Subcutaneous abdominal adipose tissue (tissue), 5 donors: ENCODE measurements at regions not wholly inside any gene's neighbourhood (a gene's known extent, or its start where the extent isn't known, plus 50 kb on each side); places are given as distances from the start of the nearest gene placed in this dataset.

Experiments
- H3K27ac ChIP-seq: one replicate; pipeline ENCODE4 v1.7.0; 2013; ENCODE audit warnings: low read depth, mild to moderate bottlenecking, inconsistent platforms, low read length, moderate library complexity
- H3K27me3 ChIP-seq, 5 donors: one replicate each; pipeline ENCODE4 v1.7.0; 2013; ENCODE audit warnings: low read length in 5 of 5, inconsistent platforms in 1 of 5; ENCODE audit not compliant: control insufficient read depth in 5 of 5, insufficient read depth in 4 of 5
- H3K36me3 ChIP-seq, 5 donors: one replicate each; pipeline ENCODE4 v1.7.0; 2013; ENCODE audit warnings: low read length in 5 of 5; ENCODE audit not compliant: control insufficient read depth in 5 of 5, insufficient read depth in 5 of 5
- H3K4me1 ChIP-seq, 5 donors: one replicate each; pipeline ENCODE4 v1.7.0; 2013; ENCODE audit warnings: low read length in 5 of 5, mild to moderate bottlenecking in 3 of 5, moderate library complexity in 1 of 5; ENCODE audit not compliant: control insufficient read depth in 5 of 5, insufficient read depth in 5 of 5
- H3K4me3 ChIP-seq, 5 donors: one replicate each; pipeline ENCODE4 v1.7.0; 2013; ENCODE audit warnings: low read length in 5 of 5, low read depth in 1 of 5
- H3K9ac ChIP-seq, 5 donors: one replicate each; pipeline ENCODE4 v1.7.0; 2013; ENCODE audit warnings: low read length in 5 of 5, mild to moderate bottlenecking in 4 of 5, moderate library complexity in 3 of 5
- H3K9me3 ChIP-seq, 5 donors: one replicate each; pipeline ENCODE4 v1.7.0; 2013; ENCODE audit warnings: low read length in 5 of 5; ENCODE audit not compliant: control insufficient read depth in 5 of 5
- donor health status: healthy.
- donor health status: healthy.
- donor health status: healthy.
- donor health status: healthy.
- donor health status: healthy.

DNA sequence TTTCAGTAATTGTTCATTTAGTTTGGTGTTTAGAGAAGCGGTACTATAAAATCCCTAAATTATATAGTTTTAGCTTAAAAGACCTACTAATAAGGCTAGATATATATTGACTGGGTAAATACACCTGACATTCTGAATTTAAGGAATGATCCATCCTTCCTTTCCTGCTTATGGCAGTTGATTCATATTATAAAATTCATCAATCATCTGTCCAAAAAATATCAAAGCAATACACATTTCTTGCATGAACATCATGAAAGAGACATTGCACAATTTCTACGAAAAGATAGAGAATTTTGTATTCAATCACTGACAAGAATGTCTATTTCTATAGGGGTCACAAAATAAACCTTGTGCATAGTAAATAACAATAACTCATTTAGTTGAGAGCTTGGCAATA lies 514.9 kb downstream of the SLITRK6 start:
- H3K36me3 ChIP-seq, result no peaks in the 10 kb centered on the region
- no peaks in the 10 kb centered on the region for H3K9me3 ChIP-seq
- no peak overlapping the region for H3K9ac ChIP-seq
- no peak overlapping the region for H3K4me3 ChIP-seq
- no peaks in the 10 kb centered on the region for H3K4me1 ChIP-seq
- no peak overlapping the region for H3K27ac ChIP-seq
- no peaks in the 10 kb centered on the region for H3K27me3 ChIP-seq

DNA sequence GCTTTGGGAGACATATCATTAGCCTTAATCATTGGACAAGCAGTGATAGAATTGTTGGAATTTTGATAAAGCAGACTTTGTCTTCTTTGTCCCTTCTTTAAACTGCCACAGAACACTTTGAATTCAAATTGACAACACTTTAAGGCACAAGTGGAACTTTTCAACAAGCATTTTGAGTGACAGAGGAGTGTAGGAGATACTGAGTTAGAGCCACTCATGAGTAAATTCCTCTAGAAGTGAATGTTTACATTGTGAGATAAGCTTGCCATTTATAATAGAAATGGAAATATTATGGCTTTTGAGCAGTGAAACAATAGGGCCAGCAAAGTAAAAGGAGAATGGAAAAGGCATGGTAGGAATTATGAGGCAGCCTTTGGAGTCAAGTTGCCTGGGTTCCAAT lies 515.8 kb downstream of the SLITRK6 start:
- Histone ChIP-seq H3K4me1 (no peaks in the 10 kb centered on the region), H3K9me3 (no peaks in the 10 kb centered on the region)

DNA sequence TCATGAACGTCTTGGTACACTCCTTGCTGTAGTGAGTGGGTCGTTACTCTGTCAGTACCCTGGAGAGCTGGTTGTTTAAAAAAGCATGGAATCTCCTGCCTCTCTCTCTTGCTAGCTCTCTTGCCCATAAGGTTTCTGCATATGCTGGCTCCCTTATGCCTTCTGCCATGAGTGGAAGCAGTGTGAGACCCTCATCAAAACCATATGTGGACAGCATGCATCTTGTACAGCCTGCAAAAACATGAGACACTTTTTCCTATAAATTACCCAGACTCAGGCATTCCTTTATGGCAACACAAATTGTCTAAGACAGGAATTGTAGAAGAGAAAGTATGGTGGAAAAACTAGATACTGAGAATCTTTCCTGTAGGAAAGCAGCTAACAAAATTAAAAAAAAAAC lies 516.3 kb downstream of the SLITRK6 start:
- Histone ChIP-seq H3K36me3 (no peaks in the 10 kb centered on the region), H3K4me3 (no peak overlapping the region)

More for the DNA sequence above, 515.8 kb downstream of the SLITRK6 start:
- no peak overlapping the region for H3K27ac ChIP-seq
- no peaks in the 10 kb centered on the region for H3K36me3 ChIP-seq
- no peak overlapping the region for H3K4me3 ChIP-seq
- no peaks in the 10 kb centered on the region for H3K27me3 ChIP-seq
- no peak overlapping the region for H3K9ac ChIP-seq

DNA sequence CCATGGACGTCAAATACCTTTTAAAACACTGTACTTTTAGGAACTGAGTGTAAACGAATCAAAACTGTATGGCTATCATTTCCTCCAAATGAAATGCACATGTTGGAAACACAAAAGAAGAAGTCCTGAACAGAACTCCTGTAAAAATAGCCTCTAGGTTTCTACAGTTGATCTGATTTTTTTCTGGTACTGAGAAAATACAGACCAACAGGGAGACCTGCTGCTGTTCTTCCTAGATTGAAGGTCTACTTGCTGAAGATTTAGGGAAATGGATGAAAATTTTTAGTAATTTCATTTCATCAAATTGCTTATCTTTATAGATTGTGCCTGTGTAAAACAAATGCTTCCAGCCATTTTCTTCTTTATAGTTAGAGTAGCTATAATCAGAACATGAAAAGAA lies 520.4 kb downstream of the SLITRK6 start:
- Histone ChIP-seq H3K36me3 (no peaks in the 10 kb centered on the region), H3K4me1 (no peaks in the 10 kb centered on the region), H3K9ac (no peak overlapping the region), H3K27ac (no peak overlapping the region), H3K4me3 (no peak overlapping the region), H3K9me3 (no peaks in the 10 kb centered on the region), H3K27me3 (no peaks in the 10 kb centered on the region)

More for the DNA sequence above, 516.3 kb downstream of the SLITRK6 start:
- Histone ChIP-seq H3K27me3 (no peaks in the 10 kb centered on the region), H3K9ac (no peak overlapping the region), H3K9me3 (no peaks in the 10 kb centered on the region), H3K27ac (no peak overlapping the region), H3K4me1 (no peaks in the 10 kb centered on the region)

DNA sequence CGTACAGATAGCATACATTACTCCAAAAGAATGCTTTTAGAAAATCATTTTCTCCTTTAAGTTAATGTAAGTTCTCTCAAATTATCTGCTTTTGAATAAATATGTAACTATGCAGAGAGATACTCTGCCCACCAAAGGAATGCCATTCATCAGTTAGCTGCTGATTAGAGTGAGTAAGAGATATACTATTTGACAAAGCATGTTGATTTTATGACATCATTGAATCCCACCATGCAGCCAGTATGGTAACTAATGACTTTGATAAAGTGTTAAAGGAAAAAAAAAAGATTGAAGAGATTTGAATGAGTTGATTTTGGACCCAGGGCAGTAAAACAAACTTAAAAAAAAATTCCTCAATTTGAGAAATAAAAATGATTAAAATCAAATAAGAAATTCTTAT lies 521.5 kb downstream of the SLITRK6 start:
- Histone ChIP-seq H3K9me3 (no peaks in the 10 kb centered on the region), H3K4me3 (no peak overlapping the region), H3K9ac (no peak overlapping the region), H3K36me3 (no peaks in the 10 kb centered on the region), H3K4me1 (no peaks in the 10 kb centered on the region), H3K27me3 (no peaks in the 10 kb centered on the region), H3K27ac (no peak overlapping the region)

DNA sequence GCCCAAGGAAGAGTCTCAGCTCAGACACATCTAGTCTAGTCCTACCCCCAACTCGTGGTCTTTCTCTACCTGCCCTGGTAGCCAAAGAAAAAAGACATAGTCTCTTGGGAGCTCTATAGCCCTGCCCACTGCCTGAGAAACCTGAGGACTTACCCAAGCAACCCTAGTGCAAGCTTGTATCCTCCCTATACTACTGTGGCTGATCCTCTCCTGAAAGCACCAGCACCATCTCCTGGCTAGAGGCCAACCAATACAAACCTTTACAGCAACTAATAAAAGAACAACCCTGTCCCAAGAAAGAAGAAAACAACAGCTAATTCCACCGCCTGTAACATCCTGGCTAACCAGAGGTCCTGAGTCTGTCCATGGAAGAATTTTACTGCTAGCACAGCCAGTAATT lies 532.4 kb downstream of the SLITRK6 start:
- Histone ChIP-seq H3K9ac (no peak overlapping the region), H3K4me1 (no peaks in the 10 kb centered on the region), H3K4me3 (no peak overlapping the region), H3K36me3 (no peaks in the 10 kb centered on the region), H3K27me3 (no peaks in the 10 kb centered on the region), H3K27ac (no peak overlapping the region), H3K9me3 (peaks cover 0 to 2% (median 0%) of the 10 kb centered on the region in 5 donors)

DNA sequence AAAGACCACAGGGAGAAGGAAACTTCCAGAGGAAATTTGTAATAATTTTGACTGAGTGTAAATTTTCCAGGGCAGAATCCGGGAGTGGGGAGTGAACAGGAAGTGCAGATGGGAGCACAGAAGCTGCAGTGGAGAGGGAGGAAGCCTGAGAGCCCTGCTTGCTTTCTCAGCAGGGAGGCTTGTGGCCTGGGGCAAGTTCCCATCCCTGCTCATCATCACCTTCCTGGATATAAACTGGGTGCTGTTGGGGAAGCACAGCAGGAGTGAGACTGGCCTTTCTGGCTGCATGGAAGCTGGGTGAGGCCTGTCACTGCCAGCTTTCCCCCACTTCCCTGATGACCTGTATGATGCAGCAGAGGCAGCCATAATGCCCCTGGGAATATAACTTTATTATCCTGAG lies 532.9 kb downstream of the SLITRK6 start:
- no peaks in the 10 kb centered on the region for H3K36me3 ChIP-seq
- no peak overlapping the region for H3K27ac ChIP-seq
- no peak overlapping the region for H3K9ac ChIP-seq
- H3K4me3 ChIP-seq, result no peak overlapping the region
- H3K9me3 ChIP-seq, result peaks cover 0 to 2% (median 0%) of the 10 kb centered on the region in 5 donors
- H3K27me3 ChIP-seq, result no peaks in the 10 kb centered on the region
- H3K4me1 ChIP-seq, result no peaks in the 10 kb centered on the region

DNA sequence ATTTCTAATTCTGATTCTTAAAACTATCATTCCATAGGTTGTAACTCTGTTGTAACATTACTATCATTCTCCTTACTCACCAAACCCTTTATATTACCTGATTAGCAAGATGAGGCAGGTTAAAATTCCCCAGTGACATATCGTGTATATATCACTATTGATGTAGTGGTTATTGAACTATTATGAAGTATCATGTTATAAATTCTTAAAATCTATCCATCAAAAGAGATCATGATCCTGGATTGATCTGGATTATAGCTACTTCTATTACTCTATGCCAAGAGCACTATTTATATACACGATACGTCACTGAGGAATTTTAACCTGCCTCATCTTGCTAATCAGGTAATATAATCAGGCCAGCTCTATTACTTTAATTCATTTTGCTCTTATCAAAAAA lies 533.9 kb downstream of the SLITRK6 start:
- Histone ChIP-seq H3K36me3 (no peaks in the 10 kb centered on the region), H3K4me3 (no peak overlapping the region), H3K27ac (no peak overlapping the region)

DNA sequence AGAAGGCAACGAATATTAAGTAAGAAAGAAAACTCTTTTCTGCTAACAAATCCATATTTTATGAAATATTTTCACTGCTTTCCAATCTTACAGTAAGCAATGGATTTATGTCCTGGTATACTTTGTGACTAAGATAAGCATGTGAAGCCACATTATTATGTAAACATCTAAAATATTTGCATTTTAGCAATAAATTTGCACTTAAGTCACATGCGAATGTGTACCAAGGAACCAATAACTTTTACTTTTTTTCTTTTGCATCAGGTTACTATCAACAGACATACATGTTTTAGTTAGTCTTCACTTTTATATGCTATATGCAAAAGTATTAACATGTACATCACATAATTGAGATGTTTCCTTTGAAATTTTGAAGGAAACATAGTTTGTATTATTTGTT lies 536.7 kb downstream of the SLITRK6 start:
- no peaks in the 10 kb centered on the region for H3K27me3 ChIP-seq
- H3K4me3 ChIP-seq, result no peak overlapping the region

More for the DNA sequence above, 533.9 kb downstream of the SLITRK6 start:
- Histone ChIP-seq H3K27me3 (no peaks in the 10 kb centered on the region), H3K4me1 (no peaks in the 10 kb centered on the region), H3K9ac (no peak overlapping the region), H3K9me3 (peaks cover 0 to 2% (median 0%) of the 10 kb centered on the region in 5 donors)

DNA sequence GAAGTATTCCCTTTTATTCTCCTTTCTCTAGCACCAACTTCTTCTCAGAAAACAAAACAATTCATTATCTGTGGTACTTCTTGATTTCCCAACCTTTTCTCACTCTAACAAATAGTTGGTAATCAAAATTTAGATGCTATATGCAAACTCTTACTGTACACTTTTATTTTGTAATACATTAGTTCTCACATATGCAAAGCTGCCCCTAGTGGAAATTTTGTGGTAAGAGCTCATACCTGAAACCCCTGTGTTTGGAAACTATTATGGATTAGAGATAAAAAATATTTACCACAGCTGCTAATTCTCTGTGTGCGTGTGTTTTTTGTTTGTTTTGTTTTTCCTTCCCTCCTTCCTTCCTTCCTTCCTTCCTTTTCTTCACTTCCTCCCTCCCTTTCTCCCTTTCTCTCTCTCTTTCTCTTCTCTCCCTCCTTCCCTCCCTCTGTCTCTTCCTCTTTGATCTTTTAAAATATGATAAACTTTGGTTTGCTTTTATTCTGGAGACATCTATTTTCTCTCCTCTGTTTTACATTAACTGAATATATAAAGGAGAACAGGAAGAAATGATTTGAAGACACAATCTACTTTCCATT lies 537.4 kb downstream of the SLITRK6 start:
- H3K27ac ChIP-seq, result no peak overlapping the region
- H3K4me1 ChIP-seq, result no peaks in the 10 kb centered on the region
- no peak overlapping the region for H3K9ac ChIP-seq
- no peaks in the 10 kb centered on the region for H3K27me3 ChIP-seq
- no peak overlapping the region for H3K4me3 ChIP-seq
- peaks cover 0 to 2% (median 0%) of the 10 kb centered on the region in 5 donors for H3K9me3 ChIP-seq
- H3K36me3 ChIP-seq, result no peaks in the 10 kb centered on the region

More for the DNA sequence above, 536.7 kb downstream of the SLITRK6 start:
- H3K36me3 ChIP-seq, result no peaks in the 10 kb centered on the region
- H3K9ac ChIP-seq, result no peak overlapping the region
- peaks cover 0 to 2% (median 0%) of the 10 kb centered on the region in 5 donors for H3K9me3 ChIP-seq
- no peaks in the 10 kb centered on the region for H3K4me1 ChIP-seq
- H3K27ac ChIP-seq, result no peak overlapping the region
